NCI-H146 (cell line): ENCODE measurements at regions not wholly inside any gene's neighbourhood (a gene's known extent, or its start where the extent isn't known, plus 50 kb on each side); places are given as distances from the start of the nearest gene placed in this dataset.

Source experiments
- DNase-seq: peaks from one replicate; lab custom pipeline; 2025; lab: John Stamatoyannopoulos, UW

DNA sequence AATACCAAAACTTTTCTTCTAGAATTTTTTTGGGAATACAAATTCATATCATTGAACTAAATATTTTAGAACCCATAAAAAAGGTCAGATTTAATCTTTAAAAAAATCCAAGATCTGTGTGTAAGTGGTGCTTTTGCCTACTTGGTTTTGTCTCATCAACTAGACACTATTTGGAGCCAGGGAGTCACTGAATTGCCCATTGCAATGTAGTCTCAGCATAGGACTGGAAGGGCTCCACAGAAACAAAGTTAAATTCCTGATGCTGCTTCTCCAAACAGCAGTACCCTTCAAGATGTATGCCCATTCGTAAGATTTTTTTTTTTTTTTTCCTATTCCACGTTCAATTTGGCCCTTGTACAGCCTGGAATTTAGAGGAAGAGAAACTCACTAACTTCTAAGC, 208.0 kb upstream of the MPDZ start:
- no peak for DNase-seq

- DNase-seq = no peak
These were observed 207.6 kb upstream of the MPDZ start for GRCh38 chr9:13487071-13487470.

GRCh38 chr9:13485068-13485596, 205.6 kb upstream of the MPDZ start:
- no peak for DNase-seq

- no peak for DNase-seq
These were observed 204.7 kb upstream of the MPDZ start for GRCh38 chr9:13484186-13484585.

GRCh38 chr9:13481274-13481673, 201.8 kb upstream of the MPDZ start:
- DNase-seq = no peak

DNA sequence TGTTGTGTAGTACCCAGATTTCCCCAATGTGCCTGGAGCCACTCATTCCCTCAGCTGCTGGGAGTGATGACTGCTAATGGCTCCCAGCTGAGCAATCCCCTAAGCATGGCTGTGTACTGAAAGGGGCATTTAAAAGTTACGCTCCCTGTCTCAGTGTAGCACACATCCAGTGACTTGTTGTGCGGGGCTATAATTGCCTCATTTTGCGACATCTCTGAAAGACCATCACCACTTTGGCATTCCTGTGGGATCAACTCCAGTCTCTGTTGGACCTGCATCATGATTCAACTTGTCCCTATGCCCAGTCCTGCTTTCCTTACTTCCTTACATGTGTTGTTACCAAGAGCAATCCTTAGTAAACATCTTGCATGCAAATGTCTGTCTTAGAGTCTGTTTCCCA, 201.2 kb upstream of the MPDZ start:
- no peak for DNase-seq

GRCh38 chr9:13479096-13479495, 199.6 kb upstream of the MPDZ start:
- no peak for DNase-seq

- DNase-seq = no peak
These were observed 199.1 kb upstream of the MPDZ start for GRCh38 chr9:13478639-13479038.

DNA sequence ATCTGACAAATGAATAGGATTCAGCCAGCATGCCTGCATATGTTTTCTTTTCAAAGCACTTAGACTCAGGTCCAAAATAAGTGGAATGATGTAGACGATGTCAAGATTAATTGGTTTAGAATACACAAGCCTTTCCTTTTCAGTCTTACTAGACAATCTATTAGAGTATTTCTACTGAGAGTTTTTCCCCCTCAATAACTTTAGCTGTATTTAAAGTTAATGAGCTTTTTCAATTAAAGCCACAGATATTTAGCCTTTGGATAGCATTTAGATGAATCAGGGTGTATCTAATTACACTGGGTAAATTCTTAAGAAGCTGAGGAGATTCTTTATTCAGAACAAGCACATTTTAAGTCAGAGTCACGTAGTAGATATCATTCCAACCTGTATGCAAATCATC, 198.7 kb upstream of the MPDZ start:
- DNase-seq = no peak

DNA sequence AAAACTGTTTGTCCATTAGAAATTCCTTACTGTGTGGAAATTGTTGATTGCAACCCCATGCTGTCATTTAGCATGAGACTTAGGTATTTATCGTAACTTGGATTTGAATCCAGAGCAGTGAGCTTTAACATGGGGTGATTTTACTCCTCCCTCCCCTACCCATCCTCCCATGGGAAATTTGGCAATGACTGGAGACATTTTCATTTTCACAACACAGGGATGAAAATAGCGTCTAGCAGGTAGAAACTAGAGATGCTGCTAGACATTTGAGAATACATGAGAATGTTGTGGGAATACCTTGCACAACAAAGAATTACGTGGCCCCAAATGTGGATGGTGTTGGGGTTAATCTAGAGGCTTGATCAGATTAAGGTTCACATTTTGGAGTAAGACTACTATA, 191.3 kb upstream of the MPDZ start:
- DNase-seq = no peak

- no peak for DNase-seq
These were observed 187.7 kb upstream of the MPDZ start for GRCh38 chr9:13467157-13467556.

GRCh38 chr9:13461414-13461991, 182.0 kb upstream of the MPDZ start:
- no peak for DNase-seq

- DNase-seq = no peak
These were observed 179.6 kb upstream of the MPDZ start for GRCh38 chr9:13459071-13459470.

DNA sequence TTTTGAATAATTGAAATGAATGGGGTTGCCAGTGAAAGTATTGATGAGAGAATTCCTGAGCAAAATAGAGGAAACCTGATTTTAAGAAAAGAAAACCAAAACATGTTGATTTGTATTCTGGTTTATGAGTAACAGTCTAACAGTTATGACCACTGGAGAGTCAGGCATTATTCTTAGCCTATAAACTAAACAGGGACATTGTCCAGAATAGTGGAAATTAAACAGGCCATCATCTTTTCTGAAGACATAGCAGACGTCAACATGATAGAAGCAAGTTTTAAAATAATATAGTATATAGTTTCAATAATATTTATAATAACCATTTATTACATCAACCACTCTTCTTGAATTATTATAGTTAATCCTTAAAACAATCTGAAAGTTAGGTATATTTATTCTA, 178.3 kb upstream of the MPDZ start:
- DNase-seq = no peak

DNA sequence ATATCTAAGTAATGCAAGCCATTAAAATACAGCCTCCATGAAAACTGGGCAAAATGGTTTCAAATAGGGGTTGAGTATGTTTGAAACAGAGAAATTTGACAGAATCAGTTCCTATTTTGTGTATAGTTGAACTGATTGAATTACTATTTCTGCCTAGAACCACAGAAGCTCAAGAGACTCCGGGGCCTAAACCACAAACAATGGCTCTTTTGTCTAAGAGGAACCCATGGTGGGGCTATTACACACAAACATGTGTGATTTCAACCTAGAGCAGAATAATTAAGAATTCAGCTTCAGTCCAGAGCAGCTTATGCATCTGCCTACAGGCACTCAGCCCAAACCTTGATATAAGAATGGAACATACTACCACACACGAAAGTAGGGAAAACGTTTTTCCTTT, 171.2 kb upstream of the MPDZ start:
- peak; percentile 75 for DNase-seq

GRCh38 chr9:13448482-13448881, 169.0 kb upstream of the MPDZ start:
- no peak for DNase-seq

- DNase-seq = peak; percentile 69
These were observed 168.4 kb upstream of the MPDZ start for GRCh38 chr9:13447843-13448422.

DNA sequence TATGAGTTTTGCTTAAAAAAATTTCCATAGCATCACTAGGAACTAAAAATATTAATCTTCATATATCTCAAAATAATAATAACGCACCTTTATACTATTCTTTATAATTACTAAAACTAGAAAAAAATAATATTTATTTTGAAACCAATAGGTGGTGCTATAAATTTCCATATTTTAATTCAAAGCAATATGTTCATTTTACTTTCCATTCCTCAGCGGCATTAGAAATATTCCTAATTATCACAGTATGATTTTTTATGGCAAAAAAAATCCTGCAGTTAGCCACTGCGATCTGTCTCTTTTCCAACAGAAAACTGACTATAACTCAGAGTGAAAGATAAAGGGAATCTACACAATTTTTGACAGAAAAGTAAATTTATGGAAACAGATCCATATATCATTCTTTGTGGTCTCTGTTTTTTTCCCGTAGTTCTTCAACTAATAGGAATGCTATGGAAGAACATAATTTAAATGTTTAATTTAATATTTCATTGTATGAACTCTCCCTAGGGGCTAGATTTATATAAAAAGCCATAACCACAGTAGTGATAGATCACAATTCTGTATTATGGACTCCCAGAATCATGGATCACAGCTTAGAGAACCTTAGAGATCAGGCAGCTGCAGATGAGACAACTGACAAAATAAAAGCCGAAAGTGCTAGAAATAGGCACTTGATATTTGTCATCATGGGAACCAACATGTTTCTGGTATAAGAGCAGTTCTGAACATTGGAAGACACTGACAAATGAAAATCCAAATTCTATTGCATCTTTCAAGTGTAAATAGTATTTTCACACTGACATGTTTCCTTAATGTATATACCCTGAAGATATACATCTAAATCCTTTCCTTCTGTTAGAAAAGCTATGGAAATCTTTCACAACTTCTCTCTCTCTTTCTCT, 167.7 kb upstream of the MPDZ start:
- DNase-seq = no peak

DNA sequence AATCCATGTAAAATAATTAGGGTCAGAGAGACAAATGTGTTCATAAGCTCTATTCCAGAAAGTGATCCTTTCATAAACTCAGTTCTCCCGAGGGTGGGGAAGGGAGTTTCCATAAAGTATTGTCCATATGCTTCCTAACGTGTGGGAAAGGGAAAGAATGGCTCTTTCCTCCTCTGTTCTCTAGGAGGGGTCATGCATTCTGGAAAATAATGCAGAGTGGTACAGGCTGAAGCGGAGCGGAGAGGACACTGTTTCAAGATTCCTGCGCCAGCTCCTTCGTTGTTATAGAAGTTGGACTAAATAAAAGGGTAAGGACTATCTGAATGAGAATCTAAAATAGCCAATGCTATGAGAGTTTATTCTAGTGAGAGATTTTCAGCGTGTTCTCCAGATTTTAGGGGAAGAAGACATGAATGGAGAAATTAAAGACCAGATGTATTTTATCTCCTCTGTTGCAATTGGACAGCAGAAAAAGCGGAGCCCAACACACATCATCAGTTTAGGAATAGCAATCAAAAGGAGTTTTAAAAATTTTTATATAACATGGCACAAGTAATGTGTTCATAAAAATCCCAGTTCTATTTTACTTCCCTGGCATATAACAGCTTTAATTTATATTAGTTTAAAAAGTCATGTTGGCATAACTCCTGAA, 166.9 kb upstream of the MPDZ start:
- no peak for DNase-seq

DNA sequence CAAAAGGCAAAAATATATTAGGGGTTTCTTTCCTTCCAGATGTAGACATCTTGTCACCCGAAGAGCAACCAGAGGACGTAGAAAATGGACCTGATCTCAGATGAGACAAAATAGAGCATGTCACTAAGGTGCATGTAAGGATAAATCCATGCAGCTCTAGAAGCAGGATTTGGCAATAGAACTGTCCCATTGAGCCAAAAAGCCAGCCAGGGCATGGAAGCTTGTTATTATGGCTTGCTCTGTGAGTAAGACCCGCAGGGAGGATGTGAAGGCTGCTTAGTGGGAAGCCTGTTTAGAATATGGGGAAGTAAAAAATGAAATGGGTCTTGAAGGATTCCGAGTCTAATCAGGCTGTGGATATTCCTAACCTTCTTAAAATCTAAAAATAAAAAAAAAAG, 165.6 kb upstream of the MPDZ start:
- DNase-seq = peak; percentile 14

DNA sequence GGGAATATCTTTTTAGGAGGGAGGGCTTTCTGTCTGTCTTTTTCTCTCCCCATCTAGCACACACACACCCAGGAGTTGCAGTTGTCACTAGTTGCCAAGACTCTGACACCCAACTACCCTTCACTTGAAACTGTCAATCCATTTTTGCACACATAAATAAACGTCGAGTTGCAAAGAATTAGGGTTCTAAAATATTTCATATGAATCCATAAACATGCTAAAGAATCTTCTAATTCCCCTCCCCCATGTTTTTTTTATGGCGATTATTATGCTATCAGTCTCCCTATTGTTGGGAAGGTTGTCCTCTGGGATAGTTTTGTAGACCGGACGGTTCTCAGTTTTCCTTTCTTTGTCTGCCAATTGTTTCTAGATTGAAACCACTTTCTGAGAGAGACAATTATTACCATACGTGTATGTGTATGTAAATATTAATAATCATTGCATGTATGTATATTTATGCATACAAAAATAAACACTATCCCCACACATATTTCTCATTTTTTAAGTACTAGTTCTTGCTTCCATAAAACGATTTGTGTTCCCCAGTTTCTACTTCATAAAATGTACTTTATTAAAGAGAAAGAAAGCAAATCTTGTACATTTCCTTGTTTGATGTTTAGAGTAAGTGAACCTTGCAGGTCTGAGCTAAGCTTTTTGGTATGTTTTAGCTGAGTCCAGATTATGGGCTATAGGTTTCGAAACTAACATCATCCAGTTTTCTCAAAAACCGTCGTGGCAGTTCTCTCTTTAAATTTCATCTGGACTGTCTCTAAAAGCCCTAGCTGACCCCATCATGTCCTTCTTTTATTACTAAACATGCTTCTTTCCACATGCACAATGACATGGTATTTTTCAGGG, 165.0 kb upstream of the MPDZ start:
- peak; percentile 55 for DNase-seq
